K562 (cell line): ENCODE measurements at regions not wholly inside any gene's neighbourhood (a gene's known extent, or its start where the extent isn't known, plus 50 kb on each side); places are given as distances from the start of the nearest gene placed in this dataset.

Source experiments
- ADNP ChIP-seq: fragments of 200-800 bp; sonication (Bioruptor generic); IDR thresholded peaks from 2 replicates; pipeline ENCODE4 v1.6.1; 2016; ENCODE audit warnings: missing genetic modification characterization, missing compliant biosample characterization
- ARID3A ChIP-seq: IDR thresholded peaks from 2 replicates; pipeline ENCODE4 v1.6.1; 2012; ENCODE audit warnings: low read depth, low read length, improper control_type of control experiment, borderline replicate concordance
- BDP1 ChIP-seq: IDR thresholded peaks from 3 replicates; pipeline ENCODE4 v1.6.1; 2011; ENCODE audit not compliant: insufficient read length, insufficient read depth
- CBFB ChIP-seq: sonication (generic); formaldehyde crosslinking; IDR thresholded peaks from 2 replicates; pipeline ENCODE4 v1.4.0; 2020; ENCODE audit warnings: mild to moderate bottlenecking, missing genetic modification reagents
- E2F4 ChIP-seq: sonication (generic); formaldehyde crosslinking; IDR thresholded peaks from 2 replicates; pipeline ENCODE4 v1.8.0; 2022; ENCODE audit warnings: mild to moderate bottlenecking, low read depth, missing genetic modification reagents
- ETS2 ChIP-seq: IDR thresholded peaks from 2 replicates; pipeline ENCODE4 v1.6.1; 2016; ENCODE audit warnings: borderline replicate concordance, missing genetic modification characterization, mild to moderate bottlenecking, moderate library complexity, missing compliant biosample characterization; ENCODE audit not compliant: poor library complexity, severe bottlenecking
- HDAC2 ChIP-seq: fragments of 450-650 bp; IDR thresholded peaks from 2 replicates; pipeline ENCODE4 v1.6.1; 2016; ENCODE audit warnings: mild to moderate bottlenecking
- KAT7 ChIP-seq: sonication (generic); formaldehyde crosslinking; IDR thresholded peaks from 2 replicates; pipeline ENCODE4 v1.8.0; 2022; ENCODE audit warnings: missing genetic modification reagents, mild to moderate bottlenecking, borderline replicate concordance
- KDM5B ChIP-seq: fragments of 200-600 bp; sonication (generic); IDR thresholded peaks from 2 replicates; pipeline ENCODE4 v1.6.1; 2012; ENCODE audit warnings: low read depth, mild to moderate bottlenecking, moderate library complexity, low read length, control low read depth, inconsistent platforms; ENCODE audit not compliant: insufficient replicate concordance
- MBD2 ChIP-seq: sonication (generic); IDR thresholded peaks from 2 replicates; pipeline ENCODE4 v1.6.1; 2016; ENCODE audit warnings: low read depth, borderline replicate concordance
- NFATC3 ChIP-seq: fragments of 450-650 bp; IDR thresholded peaks from 2 replicates; pipeline ENCODE4 v1.6.1; 2017; ENCODE audit warnings: mild to moderate bottlenecking
- POLR3A ChIP-seq: IDR thresholded peaks from 2 replicates; pipeline ENCODE4 v1.6.1; 2011; ENCODE audit warnings: borderline replicate concordance, mild to moderate bottlenecking, moderate library complexity; ENCODE audit not compliant: insufficient read length, insufficient read depth; ENCODE audit errors: extremely low read depth
- SNIP1 ChIP-seq: fragments of 450-650 bp; IDR thresholded peaks from 2 replicates; pipeline ENCODE4 v1.7.1; 2017; ENCODE audit warnings: low read depth, mild to moderate bottlenecking
- SRSF3 ChIP-seq: fragments of 200-400 bp; formaldehyde crosslinking; IDR thresholded peaks from 2 replicates; pipeline ENCODE4 v1.6.1; 2016; ENCODE audit warnings: mild to moderate bottlenecking, low read length, moderate library complexity; ENCODE audit not compliant: insufficient read depth
- TCF7 ChIP-seq: sonication (generic); IDR thresholded peaks from 2 replicates; pipeline ENCODE4 v1.6.1; 2016; ENCODE audit warnings: antibody characterized with exemption, borderline replicate concordance
- TOE1 ChIP-seq, 2 experiments: fragments of 450-650 bp in 1 of 2; sonication (generic) in 1 of 2; formaldehyde crosslinking in 1 of 2; IDR thresholded peaks; 2 replicates each; pipeline versions ENCODE4 v1.7.1 to v1.8.0; 2016 to 2022; ENCODE audit warnings: borderline replicate concordance in 2 of 2, mild to moderate bottlenecking in 2 of 2, antibody characterized with exemption in 1 of 2, inconsistent platforms in 1 of 2, low read depth in 1 of 2, missing genetic modification reagents in 1 of 2, moderate library complexity in 1 of 2
- TRIM24 ChIP-seq, 2 experiments: fragments of 450-650 bp; IDR thresholded peaks; 2 replicates each; pipeline ENCODE4 v1.6.1; 2016
- ZBTB5 ChIP-seq: fragments of 450-650 bp; IDR thresholded peaks from 2 replicates; pipeline ENCODE4 v1.6.1; 2017; ENCODE audit warnings: antibody characterized with exemption
- ZNF140 ChIP-seq: fragments of 250-450 bp; sonication (Bioruptor Pico); IDR thresholded peaks from 2 replicates; pipeline ENCODE4 v1.8.0; 2021; ENCODE audit warnings: moderate library complexity, mild to moderate bottlenecking, inconsistent platforms
- ZNF217 ChIP-seq: sonication (generic); formaldehyde crosslinking; IDR thresholded peaks from 2 replicates; pipeline ENCODE4 v1.8.0; 2022; ENCODE audit warnings: mild to moderate bottlenecking, missing genetic modification reagents

GRCh38 chr13:50422181-50423148 lies 407.2 kb downstream of the KCNRG start (continued):
- no peak for TF ChIP-seq HDAC2
- no peak for TF ChIP-seq NFATC3
- TF ChIP-seq KAT7 (CRISPR knock-in tag), result no peak
- TF ChIP-seq MBD2, result no peak
- no peak for TF ChIP-seq ADNP (tag)
- no peak for TF ChIP-seq ZNF217 (CRISPR knock-in tag)
- TF ChIP-seq TOE1 (IDR thresholded peaks at IDR 0.05; ENCODE audit: borderline replicate concordance), result no peak
- no peak for TF ChIP-seq TOE1 (CRISPR knock-in tag; IDR thresholded peaks at IDR 0.05; ENCODE audit: borderline replicate concordance, low read depth)
- TF ChIP-seq SRSF3, result no peak
- no peak for TF ChIP-seq POLR3A
- TF ChIP-seq ZNF140, result no peak
- no peak for TF ChIP-seq KDM5B
- no peak for TF ChIP-seq ZBTB5
- no peak for TF ChIP-seq SNIP1
- no peak for TF ChIP-seq CBFB (CRISPR knock-in tag)
- no peak for TF ChIP-seq E2F4 (CRISPR knock-in tag)
- TF ChIP-seq ETS2 (tag), result no peak
- no peak for TF ChIP-seq TRIM24 (IDR thresholded peaks at IDR 0.05)
- TF ChIP-seq BDP1, result no peak
- TF ChIP-seq TCF7, result no peak
- TF ChIP-seq ARID3A, result no peak
